ENCODE measurements at regions not wholly inside any gene's neighbourhood (a gene's known extent, or its start where the extent isn't known, plus 50 kb on each side); places are given as distances from the start of the nearest gene placed in this dataset.
"Not testable (repeated sequence)": the region's sequence is repeated elsewhere in the genome, so short reads cannot be mapped to it uniquely, and the experiment has no call there.

- H3K14ac ChIP-seq (ENCODE audit: insufficient read length); H3K4ac ChIP-seq (replicated peaks; ENCODE audit: insufficient read length, low read depth, low read length); H2AFZ ChIP-seq (ENCODE audit: low read length); H3K36me3 ChIP-seq (ENCODE audit: control insufficient read depth in 2 of 4, insufficient read depth in 4 of 4, low read length in 3 of 4); H3K9me3 ChIP-seq (ENCODE audit: insufficient read depth in 2 of 2, low read depth in 1 of 2, low read length in 1 of 2); H3K79me1 ChIP-seq (ENCODE audit: low read depth, low read length); H3K18ac ChIP-seq (ENCODE audit: extremely low read depth, low read length); H4K91ac ChIP-seq (replicated peaks; ENCODE audit: insufficient read length, low read length); POLR2A ChIA-PET (ENCODE audit: partially characterized antibody); H2BK12ac ChIP-seq (ENCODE audit: low read depth, low read length); H3K4me1 ChIP-seq (replicated peaks in 1 of 4; ENCODE audit: control insufficient read depth in 3 of 4, insufficient read depth in 4 of 4, low read length in 3 of 4); FAIRE-seq; H3K27me3 ChIP-seq (replicated peaks in 1 of 4; ENCODE audit: control insufficient read depth in 3 of 4, extremely low read depth in 1 of 4, insufficient read depth in 3 of 4, low read length in 3 of 4); H3K27ac ChIP-seq (ENCODE audit: low read depth, low read length); H3K4me3 ChIP-seq (ENCODE audit: extremely low read depth in 1 of 4, insufficient read depth in 2 of 4, low read depth in 3 of 4, low read length in 4 of 4); H2BK20ac ChIP-seq (ENCODE audit: low read length); H2BK120ac ChIP-seq (replicated peaks; ENCODE audit: low read depth, low read length); H4K8ac ChIP-seq (ENCODE audit: extremely low read depth, insufficient read depth, low read length); H4K20me1 ChIP-seq (replicated peaks in 1 of 2; ENCODE audit: control insufficient read depth in 1 of 2, insufficient read depth in 2 of 2, low read length in 2 of 2); H2BK5ac ChIP-seq (ENCODE audit: low read depth, low read length); H3K23ac ChIP-seq (ENCODE audit: insufficient read length); H2AK5ac ChIP-seq (ENCODE audit: low read depth, low read length); H2BK15ac ChIP-seq (ENCODE audit: low read length); H3K79me2 ChIP-seq (ENCODE audit: control insufficient read depth in 1 of 2, insufficient read depth in 2 of 2, low read length in 2 of 2); H3K9ac ChIP-seq (replicated peaks in 1 of 4; ENCODE audit: extremely low read depth in 1 of 4, low read depth in 3 of 4, low read length in 3 of 4); DNase-seq (ENCODE audit: low read depth in 1 of 2, low spot score in 2 of 2); H4K5ac ChIP-seq (ENCODE audit: insufficient read length, low read depth, low read length); H3K4me2 ChIP-seq (ENCODE audit: insufficient read depth in 1 of 2, low read depth in 2 of 2, low read length in 2 of 2); H3K23me2 ChIP-seq (ENCODE audit: low read depth, low read length); H3K56ac ChIP-seq (replicated peaks; ENCODE audit: insufficient read length, low read depth, low read length): not testable (repeated sequence)
- CTCF ChIA-PET (ENCODE audit: partially characterized antibody): interaction anchor here (0.6 to 0.9 kb wide), 4 partner anchors 9 to 92 kb away, joined by 3 read pairs; no protein-coding TSS in a partner anchor
- 100% methylated on average over 1 of the region's 1 CpG; no CpG with 5 or more reads in 1 of the 2 experiments for WGBS, 2 experiments (ENCODE audit: extremely low coverage in 1 of 2, insufficient coverage in 1 of 2, insufficient read length in 1 of 2, insufficient replicate concordance in 2 of 2, low coverage in 1 of 2, low lambda C conversion rate in 2 of 2, missing lambda C conversion rate in 1 of 2)
Observed at GRCh38 chr6:134425917-134426316, 108.0 kb upstream of the SGK1 start.
